Activated CD4-positive, alpha-beta T cell treated with anti-CD3 and anti-CD28 coated beads, Interleukin-2, amount 50 U/mL, for 4 hours (primary cell): ENCODE measurements at regions not wholly inside any gene's neighbourhood (a gene's known extent, or its start where the extent isn't known, plus 50 kb on each side); places are given as distances from the start of the nearest gene placed in this dataset.

Source experiments
- DNase-seq, 2 experiments: peaks; one replicate each; pipeline ENCODE4 v3.0.0-alpha.2; 2020

GRCh38 chr14:49971156-49972130 lies 78.6 kb downstream of the ARF6 start:
- peak; percentile 38 to 42 for DNase-seq

- DNase-seq: no peak
Measured at GRCh38 chr14:49972131-49972671, 79.3 kb downstream of the ARF6 start.

- DNase-seq: peak; percentile 23 to 29
Measured at GRCh38 chr14:49972823-49973222, 79.9 kb downstream of the ARF6 start.

GRCh38 chr14:49975276-49975675 lies 82.4 kb downstream of the ARF6 start:
- no peak for DNase-seq

GRCh38 chr14:49975799-49976198 lies 82.9 kb downstream of the ARF6 start:
- no peak for DNase-seq

DNA sequence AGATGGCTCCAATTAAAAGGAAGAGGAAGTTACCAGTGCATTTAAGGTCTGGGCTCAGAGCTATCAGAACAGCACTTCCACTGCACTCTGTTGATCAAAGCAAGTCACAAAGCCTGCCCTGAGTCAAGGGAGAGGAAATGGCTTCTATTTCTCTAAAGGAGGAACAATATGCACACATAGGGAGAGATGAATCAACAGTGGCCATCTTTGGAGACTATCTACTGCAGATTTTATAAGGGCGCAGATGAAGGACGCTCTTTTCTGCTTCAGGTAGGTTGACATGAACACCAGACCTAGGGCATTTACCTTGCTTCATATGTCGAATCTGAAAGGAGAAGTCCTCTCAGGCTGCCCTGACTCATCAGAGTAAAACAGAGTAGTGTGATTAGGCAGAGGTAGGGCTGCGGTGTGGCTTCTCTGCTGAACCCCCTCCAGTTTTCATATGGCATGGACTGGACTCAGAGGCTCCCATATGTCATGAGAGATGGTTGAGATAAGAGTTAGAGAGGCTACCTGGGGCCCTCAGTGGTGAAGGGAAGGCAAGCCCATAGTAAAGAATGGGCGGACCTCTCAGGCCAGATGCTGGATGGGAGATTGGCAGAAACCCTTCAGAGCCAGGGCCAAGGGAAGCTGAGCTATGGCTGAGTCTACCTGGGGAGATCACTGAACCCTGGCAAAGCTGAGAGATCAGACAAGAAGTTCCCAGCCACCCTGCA lies 84.4 kb downstream of the ARF6 start:
- DNase-seq: peak; percentile 39 to 42

- DNase-seq: no peak
Measured at GRCh38 chr14:49980027-49980426, 87.1 kb downstream of the ARF6 start.

- no peak for DNase-seq
Measured at GRCh38 chr14:49982082-49982481, 89.2 kb downstream of the ARF6 start.

DNA sequence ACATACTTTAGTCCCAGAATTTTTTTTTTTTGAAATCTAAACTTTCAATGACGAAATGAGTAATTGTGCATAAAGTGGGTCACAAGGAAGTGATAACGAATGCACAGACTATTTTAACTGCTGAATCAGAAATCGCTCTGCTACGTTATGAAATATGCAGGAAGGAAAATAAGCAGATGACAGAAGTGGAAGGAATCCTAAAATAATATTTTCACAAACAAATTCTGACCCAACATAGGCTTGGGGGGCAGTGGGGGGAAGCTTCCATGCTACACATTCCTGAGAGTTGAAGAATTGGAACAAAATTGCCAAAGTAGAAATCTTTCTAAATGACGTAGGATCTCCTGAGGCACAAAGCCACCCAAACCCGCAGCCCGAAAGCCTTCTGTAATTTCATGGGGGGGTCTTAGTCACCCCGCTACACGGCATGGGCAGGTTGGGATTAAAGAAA lies 89.6 kb downstream of the ARF6 start:
- DNase-seq: no peak

DNA sequence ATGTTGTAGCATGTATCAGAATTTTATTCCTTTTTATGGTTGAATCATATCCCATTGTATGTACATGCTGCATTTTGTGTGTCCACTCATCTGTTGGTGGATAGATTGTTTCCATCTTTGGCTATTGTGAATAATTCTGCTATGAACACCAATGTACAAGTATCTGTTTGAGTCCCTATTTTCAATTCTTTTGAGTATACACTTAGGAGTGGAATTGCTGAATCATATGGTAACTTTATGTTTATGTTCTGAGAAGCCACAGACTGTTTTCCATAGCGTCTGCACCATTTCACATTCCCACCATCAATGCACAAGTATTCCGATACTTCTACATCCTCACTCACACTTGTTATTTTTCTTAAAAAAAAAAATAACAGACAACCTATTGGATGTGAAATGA lies 91.5 kb downstream of the ARF6 start:
- no peak for DNase-seq

GRCh38 chr14:49986343-49987014 lies 93.6 kb downstream of the ARF6 start:
- DNase-seq: no peak

GRCh38 chr14:49988080-49988990 lies 95.5 kb downstream of the ARF6 start:
- no peak for DNase-seq

GRCh38 chr14:49989966-49990365 lies 97.1 kb downstream of the ARF6 start:
- no peak for DNase-seq

DNA sequence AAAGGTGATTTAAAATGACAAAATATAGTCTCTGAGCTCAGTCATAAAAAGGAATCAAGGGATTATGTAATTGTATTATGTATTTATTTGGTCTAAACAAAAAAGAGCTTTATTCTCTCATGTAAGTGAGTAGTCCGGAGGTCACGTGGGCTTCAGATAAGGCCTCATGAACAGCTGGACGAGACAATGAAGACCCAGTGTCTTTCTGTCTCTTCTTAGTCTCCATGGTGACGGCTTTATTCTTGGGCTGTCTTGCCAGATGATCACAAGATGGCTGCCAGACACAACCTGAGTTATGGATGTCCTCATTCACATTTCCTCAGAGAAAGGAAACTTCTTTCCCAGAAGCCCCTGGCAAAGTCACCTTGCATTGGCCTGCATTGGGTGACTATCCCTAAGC lies 98.6 kb downstream of the ARF6 start:
- no peak for DNase-seq

DNA sequence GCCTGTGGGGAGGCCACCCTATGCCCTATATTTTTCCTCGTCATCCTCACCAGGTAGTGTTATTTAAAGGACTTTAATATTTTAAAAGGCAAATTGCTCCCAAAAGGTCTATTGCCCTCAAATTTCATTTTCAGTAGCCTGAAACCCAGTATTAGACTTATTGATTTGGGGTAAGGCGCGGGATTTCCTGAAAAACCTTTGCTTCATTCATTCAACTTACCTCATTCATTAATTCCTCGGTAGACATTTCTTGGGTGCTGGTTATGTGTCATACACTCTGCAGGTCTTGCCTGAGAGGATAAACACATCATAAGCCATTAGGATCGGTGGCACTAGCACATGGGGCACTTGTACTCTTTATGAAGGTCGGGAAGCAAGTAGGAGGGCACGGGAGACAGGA lies 99.2 kb downstream of the ARF6 start:
- no peak for DNase-seq

DNA sequence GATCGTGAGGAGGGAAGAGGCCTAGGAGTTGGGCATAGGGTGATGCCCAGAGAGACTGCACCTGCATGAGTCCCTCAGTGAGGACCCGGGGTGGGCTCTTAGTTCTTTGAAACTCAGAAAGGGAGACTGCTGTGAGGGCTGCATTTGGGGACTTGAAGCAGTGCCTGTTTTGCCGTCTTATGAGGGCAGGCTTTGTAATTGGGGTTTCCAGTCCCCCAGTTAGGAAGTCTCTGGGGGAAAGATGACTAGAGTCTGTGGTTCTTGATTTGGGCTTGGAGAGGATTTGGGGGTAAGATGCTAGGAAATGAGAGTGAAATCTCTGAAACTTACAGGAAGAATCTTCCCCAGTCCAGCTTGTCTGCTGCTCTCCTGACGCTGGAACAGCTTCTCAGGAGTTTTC lies 99.6 kb downstream of the ARF6 start:
- no peak for DNase-seq

DNA sequence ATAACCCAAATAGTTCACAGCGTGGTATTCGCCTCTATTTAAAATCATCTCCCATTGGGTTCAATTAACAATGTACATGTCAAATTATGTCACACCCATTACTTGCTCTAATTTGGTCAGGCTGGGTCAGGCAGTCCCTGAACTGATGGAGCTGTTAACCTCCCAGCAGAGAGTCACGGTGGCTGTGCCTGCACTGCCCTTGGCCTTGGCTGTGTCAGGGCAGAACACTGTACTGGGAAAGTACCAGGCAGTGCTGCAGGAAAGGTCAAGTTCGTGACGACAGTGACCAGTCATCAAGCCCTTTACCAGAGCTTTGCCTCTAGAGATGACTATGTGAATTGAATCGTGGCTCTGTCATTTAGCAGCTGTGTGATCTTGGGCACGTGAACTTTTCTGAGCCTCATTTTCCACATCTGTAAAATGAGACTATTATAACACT lies 100.0 kb downstream of the ARF6 start:
- no peak for DNase-seq

- DNase-seq: no peak
Measured at GRCh38 chr14:49993565-49993964, 100.7 kb downstream of the ARF6 start.

GRCh38 chr14:49994951-49995561 lies 102.2 kb downstream of the ARF6 start:
- no peak for DNase-seq

- DNase-seq: no peak
Measured at GRCh38 chr14:49997991-49998390, 105.1 kb downstream of the ARF6 start.

- DNase-seq: peak; percentile 52 to 55
Measured at GRCh38 chr14:49999146-49999761, 106.4 kb downstream of the ARF6 start.
